HCT116 (cell line): ENCODE measurements at regions not wholly inside any gene's neighbourhood (a gene's known extent, or its start where the extent isn't known, plus 50 kb on each side); places are given as distances from the start of the nearest gene placed in this dataset.

Experiments used
- ATAC-seq: fragments of 200-7000 bp; cut with Tn5 transposase; 2 replicates; pipeline ENCODE4 v1.9.1; 2020; ENCODE audit warnings: mild to moderate bottlenecking, moderate library complexity
- BruUV-seq: library from RNA; stranded (reverse); fragments of 400-500 nt; replicated peaks from 2 replicates; lab custom pipeline; 2021; lab: Mats Ljungman, UMichigan
- CTCF ChIA-PET: fragments of 300-600 bp; sonication (Branson Sonifier 250); formaldehyde crosslinking; loops from one replicate; lab custom pipeline; 2021; ENCODE audit warnings: antibody characterized with exemption; lab: Charles Lee
- POLR2A ChIA-PET: fragments of 300-600, 350-600 bp; sonication (Branson Sonifier 250); formaldehyde crosslinking; loops from one replicate; lab custom pipeline; 2021; ENCODE audit warnings: antibody characterized with exemption; lab: Charles Lee
- RAD21 ChIA-PET, 2 experiments: fragments of 300-600 bp; sonication (Branson Sonifier 250); formaldehyde crosslinking; loops; one replicate each; lab custom pipeline; 2023; ENCODE audit warnings: low total read pairs in 2 of 2; ENCODE audit not compliant: uncharacterized antibody in 2 of 2, unreplicated experiment in 2 of 2, low non-redundant PET in 1 of 2; lab: Charles Lee
- DNase-seq: peaks from one replicate; pipeline ENCODE4 v3.0.0-alpha.2; 2010; ENCODE audit warnings: low read depth, low spot score
- H2AFZ ChIP-seq: fragments of 200-600 bp; shearing (Covaris generic), sonication (generic); 2 replicates; pipeline ENCODE4 v1.6.1; 2017; ENCODE audit warnings: low read depth, mixed run types, mixed read lengths, antibody characterized with exemption, low read length; ENCODE audit not compliant: poor library complexity, severe bottlenecking
- H3K27ac ChIP-seq: 2 replicates; pipeline ENCODE4 v1.5.1; 2012; ENCODE audit warnings: low read depth, low read length
- H3K27me3 ChIP-seq: fragments of 200-600 bp; sonication (generic); 2 replicates; pipeline ENCODE4 v1.6.1; 2016; ENCODE audit warnings: mixed run types, low read length, mixed read lengths; ENCODE audit not compliant: insufficient read depth
- H3K36me3 ChIP-seq, 2 experiments: fragments of 200-500 bp in 1 of 2; fragments of 200-600 bp in 1 of 2; sonication (Bioruptor generic) in 1 of 2; sonication (generic) in 1 of 2; 2 replicates each; pipeline versions ENCODE4 v1.5.1 to v1.6.1; 2014 to 2016; ENCODE audit warnings: low read length in 2 of 2, inconsistent platforms in 1 of 2, mixed read lengths in 1 of 2, mixed run types in 1 of 2; ENCODE audit not compliant: insufficient read depth in 2 of 2, control insufficient read depth in 1 of 2
- H3K4me1 ChIP-seq, 2 experiments: fragments of 200-600 bp in 1 of 2; sonication (generic) in 1 of 2; 2 replicates each; pipeline versions ENCODE4 v1.5.1 to v1.6.1; 2012 to 2017; ENCODE audit warnings: low read length in 2 of 2, inconsistent platforms in 1 of 2, mild to moderate bottlenecking in 1 of 2, mixed read lengths in 1 of 2, mixed run types in 1 of 2, moderate library complexity in 1 of 2; ENCODE audit not compliant: insufficient read depth in 2 of 2, control insufficient read depth in 1 of 2
- H3K4me2 ChIP-seq: fragments of 200-600 bp; sonication (generic); 2 replicates; pipeline ENCODE4 v1.6.1; 2017; ENCODE audit warnings: mixed run types, low read length, mixed read lengths
- H3K4me3 ChIP-seq, 2 experiments: fragments of 200-600 bp in 1 of 2; sonication (generic) in 1 of 2; replicated peaks in 1 of 2; 2 replicates each; pipeline ENCODE4 v1.5.1; 2011 to 2016; ENCODE audit warnings: low read length in 2 of 2, control low read depth in 1 of 2, low read depth in 1 of 2, mild to moderate bottlenecking in 1 of 2, mixed read lengths in 1 of 2, mixed run types in 1 of 2
- H3K79me2 ChIP-seq: fragments of 200-600 bp; sonication (generic); 2 replicates; pipeline ENCODE4 v1.6.1; 2017; ENCODE audit warnings: mild to moderate bottlenecking, mixed run types, low read length, moderate library complexity, mixed read lengths; ENCODE audit not compliant: insufficient read depth
- H3K9ac ChIP-seq: fragments of 200-600 bp; sonication (generic); 2 replicates; pipeline ENCODE4 v1.6.1; 2016; ENCODE audit warnings: low read length, mixed read lengths
- H3K9me2 ChIP-seq: fragments of 200-600 bp; sonication (generic), shearing (Covaris generic); 2 replicates; pipeline ENCODE4 v1.6.1; 2017; ENCODE audit warnings: mixed run types, mild to moderate bottlenecking, moderate library complexity; ENCODE audit not compliant: insufficient read depth
- H3K9me3 ChIP-seq, 2 experiments: fragments of 200-500 bp in 1 of 2; fragments of 200-600 bp in 1 of 2; sonication (Bioruptor generic) in 1 of 2; sonication (generic) in 1 of 2; 2 replicates each; pipeline ENCODE4 v1.6.1; 2014 to 2017; ENCODE audit warnings: low read length in 2 of 2, mixed read lengths in 2 of 2, inconsistent platforms in 1 of 2, low read depth in 1 of 2, mild to moderate bottlenecking in 1 of 2, mixed run types in 1 of 2, moderate library complexity in 1 of 2; ENCODE audit not compliant: control insufficient read depth in 1 of 2, insufficient read depth in 1 of 2
- H4K20me1 ChIP-seq: fragments of 200-600 bp; sonication (generic), shearing (Covaris generic); 2 replicates; pipeline ENCODE4 v1.6.1; 2017; ENCODE audit warnings: mixed run types, mild to moderate bottlenecking, moderate library complexity; ENCODE audit not compliant: insufficient read depth
- CBX3 ChIP-seq: IDR thresholded peaks from 2 replicates; pipeline ENCODE4 v1.6.1; 2012; ENCODE audit warnings: low read depth
- ELF1 ChIP-seq: IDR thresholded peaks from 2 replicates; pipeline ENCODE4 v1.6.1; 2012; ENCODE audit warnings: low read depth, borderline replicate concordance
- RAD21 ChIP-seq: IDR thresholded peaks from 2 replicates; pipeline ENCODE4 v1.6.1; 2012; ENCODE audit warnings: low read depth, mild to moderate bottlenecking
- SIN3A ChIP-seq: IDR thresholded peaks from 2 replicates; pipeline ENCODE4 v1.6.1; 2012; ENCODE audit warnings: low read depth
- SRF ChIP-seq: IDR thresholded peaks from 2 replicates; pipeline ENCODE4 v1.6.1; 2012; ENCODE audit warnings: low read depth
- intact Hi-C: fragments of 100-400 bp; cut with micrococcal nuclease; formaldehyde crosslinking; loops from 2 replicates; pipeline ENCODE4 v1.10.0; 2022
- TF ChIP-seq, protein P1 (sequence below), 3 experiments: fragments of 200-600 bp in 1 of 3; sonication (generic) in 1 of 3; IDR thresholded peaks in 2 of 3; conservative IDR thresholded peaks in 1 of 3; 2 replicates each; pipeline ENCODE4 v1.5.1; 2012 to 2017; ENCODE audit warnings: low read depth in 2 of 3, low read length in 2 of 3, antibody characterized with exemption in 1 of 3, borderline replicate concordance in 1 of 3, control low read depth in 1 of 3, mild to moderate bottlenecking in 1 of 3, mixed read lengths in 1 of 3, mixed run types in 1 of 3, moderate library complexity in 1 of 3; ENCODE audit not compliant: insufficient read depth in 1 of 3

DNA sequence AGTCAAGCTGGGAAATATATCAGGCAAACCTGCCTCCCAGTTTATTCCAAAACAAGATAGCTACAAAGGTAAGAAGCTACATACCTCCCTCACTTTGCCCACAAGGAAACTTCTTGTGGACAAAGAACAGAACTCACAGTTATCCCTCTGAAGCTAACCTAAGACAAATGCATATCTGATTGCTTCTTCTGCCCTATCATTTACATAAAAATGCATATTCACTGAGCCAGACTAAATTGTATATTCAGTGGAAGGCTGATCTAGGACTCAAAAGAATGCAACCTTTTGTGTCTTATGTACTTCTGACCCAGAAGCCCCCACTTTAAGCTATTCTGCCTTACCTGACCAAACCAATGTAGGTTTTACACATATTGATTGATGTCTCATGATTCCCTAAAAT is 276.8 kb downstream of the HTR1A start:
- POLR2A ChIA-PET: no interaction called here
- H3K4me1 ChIP-seq: no peaks in the 10 kb centered on the region
- no peak for TF ChIP-seq SRF
- no peak for TF ChIP-seq RAD21
- TF ChIP-seq, protein P1, sequence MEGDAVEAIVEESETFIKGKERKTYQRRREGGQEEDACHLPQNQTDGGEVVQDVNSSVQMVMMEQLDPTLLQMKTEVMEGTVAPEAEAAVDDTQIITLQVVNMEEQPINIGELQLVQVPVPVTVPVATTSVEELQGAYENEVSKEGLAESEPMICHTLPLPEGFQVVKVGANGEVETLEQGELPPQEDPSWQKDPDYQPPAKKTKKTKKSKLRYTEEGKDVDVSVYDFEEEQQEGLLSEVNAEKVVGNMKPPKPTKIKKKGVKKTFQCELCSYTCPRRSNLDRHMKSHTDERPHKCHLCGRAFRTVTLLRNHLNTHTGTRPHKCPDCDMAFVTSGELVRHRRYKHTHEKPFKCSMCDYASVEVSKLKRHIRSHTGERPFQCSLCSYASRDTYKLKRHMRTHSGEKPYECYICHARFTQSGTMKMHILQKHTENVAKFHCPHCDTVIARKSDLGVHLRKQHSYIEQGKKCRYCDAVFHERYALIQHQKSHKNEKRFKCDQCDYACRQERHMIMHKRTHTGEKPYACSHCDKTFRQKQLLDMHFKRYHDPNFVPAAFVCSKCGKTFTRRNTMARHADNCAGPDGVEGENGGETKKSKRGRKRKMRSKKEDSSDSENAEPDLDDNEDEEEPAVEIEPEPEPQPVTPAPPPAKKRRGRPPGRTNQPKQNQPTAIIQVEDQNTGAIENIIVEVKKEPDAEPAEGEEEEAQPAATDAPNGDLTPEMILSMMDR (IDR thresholded peaks at IDR 0.05 in 2 of 3, conservative IDR thresholded peaks at IDR 0.05 in 1 of 3; ENCODE audit: borderline replicate concordance in 1 of 3, insufficient read depth in 1 of 3, low read depth in 2 of 3, low read length in 2 of 3): no peak

DNA sequence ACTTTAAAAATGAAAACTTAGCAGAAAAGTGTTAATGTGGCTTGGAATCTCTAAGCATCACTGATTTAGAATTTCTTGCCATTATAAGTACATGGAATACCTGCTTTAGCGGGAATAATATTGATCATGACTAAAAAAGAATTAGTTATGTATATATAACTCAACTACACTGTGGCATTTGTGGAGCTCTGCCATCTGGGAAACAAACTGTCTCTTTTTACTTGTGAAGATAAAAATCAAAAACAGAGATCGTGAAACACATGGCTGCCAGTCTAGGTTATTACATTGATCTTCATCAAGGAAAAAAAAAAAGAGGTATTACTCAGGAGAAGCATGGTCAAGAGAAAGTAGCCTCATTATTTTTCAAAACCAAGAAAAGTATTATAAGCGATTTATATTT is 287.4 kb downstream of the HTR1A start:
- ATAC-seq (no peak), DNase-seq (no peak)
- H4K20me1 ChIP-seq: no peaks in the 10 kb centered on the region
- H3K4me2 ChIP-seq: no peak overlapping the region
- H3K9ac ChIP-seq: no peak overlapping the region
- peaks cover 8 to 25% of the 10 kb centered on the region in 2 experiments; a peak in 2 of 4 replicates for H3K9me3 ChIP-seq
- ChIA-PET POLR2A (no interaction called here), RAD21 (no interaction called here), CTCF (no interaction called here)
- no peak overlapping the region for H2AFZ ChIP-seq
- no peaks in the 10 kb centered on the region for H3K27me3 ChIP-seq
- H3K27ac ChIP-seq: no peak overlapping the region
- intact Hi-C loops: no loop called here
- no TSS peak for BruUV-seq
- TF ChIP-seq SIN3A (no peak), ELF1 (no peak), CBX3 (no peak)
- no peaks in the 10 kb centered on the region for H3K36me3 ChIP-seq
- H3K9me2 ChIP-seq: no peaks in the 10 kb centered on the region
- H3K4me1 ChIP-seq: no peaks in the 10 kb centered on the region
- no peaks in the 10 kb centered on the region for H3K79me2 ChIP-seq
- no peak overlapping the region for H3K4me3 ChIP-seq

More for the DNA sequence above, 276.8 kb downstream of the HTR1A start:
- H3K79me2 ChIP-seq: no peaks in the 10 kb centered on the region
- H3K27ac ChIP-seq: no peak overlapping the region
- no peak overlapping the region for H3K4me3 ChIP-seq
- H3K27me3 ChIP-seq: no peaks in the 10 kb centered on the region
- H3K9ac ChIP-seq: no peak overlapping the region
- ATAC-seq: no peak
- H3K9me2 ChIP-seq: no peaks in the 10 kb centered on the region
- no peaks in the 10 kb centered on the region for H3K36me3 ChIP-seq
- ChIA-PET RAD21 (no interaction called here), CTCF (no interaction called here)
- peaks cover 0 to 6% of the 10 kb centered on the region in 2 experiments; a peak in 2 of 4 replicates for H3K9me3 ChIP-seq
- BruUV-seq: no TSS peak
- no peaks in the 10 kb centered on the region for H4K20me1 ChIP-seq
- intact Hi-C loops: no loop called here
- no peak for DNase-seq
- no peak overlapping the region for H2AFZ ChIP-seq
- H3K4me2 ChIP-seq: no peak overlapping the region
